ENCODE measurements at regions not wholly inside any gene's neighbourhood (a gene's known extent, or its start where the extent isn't known, plus 50 kb on each side); places are given as distances from the start of the nearest gene placed in this dataset.

- no peak for TF ChIP-seq POLR2A (IDR thresholded peaks at IDR 0.05)
- no peak for TF ChIP-seq CTCF (IDR thresholded peaks at IDR 0.05)
- Histone ChIP-seq H3K4me3 (no peak overlapping the region), H3K27me3 (no peaks in the 10 kb centered on the region), H3K36me3 (no peaks in the 10 kb centered on the region), H3K4me1 (no peaks in the 10 kb centered on the region), H3K27ac (no peak overlapping the region), H3K9me3 (no peaks in the 10 kb centered on the region)
- DNase-seq: no peak
- intact Hi-C loops (cut with DNase I; ENCODE audit: low total_unique reads): no loop called here
Measured at GRCh38 chr13:29943686-29944085, 93.3 kb upstream of the UBL3 start.

- intact Hi-C loops (cut with DNase I; ENCODE audit: low total_unique reads): no loop called here
- no peaks in the 10 kb centered on the region for H3K9me3 ChIP-seq
- no peak for DNase-seq
- H3K27ac ChIP-seq: no peak overlapping the region
- H3K36me3 ChIP-seq: no peaks in the 10 kb centered on the region
- no peaks in the 10 kb centered on the region for H3K4me1 ChIP-seq
- no peak overlapping the region for H3K4me3 ChIP-seq
- no peaks in the 10 kb centered on the region for H3K27me3 ChIP-seq
- TF ChIP-seq CTCF (IDR thresholded peaks at IDR 0.05) (no peak), POLR2A (IDR thresholded peaks at IDR 0.05) (no peak)
Measured at GRCh38 chr13:29943273-29943672, 92.9 kb upstream of the UBL3 start.

GRCh38 chr13:29940715-29941114 lies 90.3 kb upstream of the UBL3 start:
- no peak for DNase-seq
- H3K27me3 ChIP-seq: no peaks in the 10 kb centered on the region
- H3K36me3 ChIP-seq: no peaks in the 10 kb centered on the region
- H3K4me3 ChIP-seq: no peak overlapping the region
- no peaks in the 10 kb centered on the region for H3K9me3 ChIP-seq
- H3K27ac ChIP-seq: peak overlapping the region in 1 of 2 donors; percentile 31
- H3K4me1 ChIP-seq: no peaks in the 10 kb centered on the region
- intact Hi-C loops (cut with DNase I; ENCODE audit: low total_unique reads): no loop called here
- TF ChIP-seq CTCF (IDR thresholded peaks at IDR 0.05): no peak
- no peak for TF ChIP-seq POLR2A (IDR thresholded peaks at IDR 0.05)

GRCh38 chr13:29939158-29939557 lies 88.7 kb upstream of the UBL3 start:
- no peak overlapping the region for H3K27ac ChIP-seq
- no peak for DNase-seq
- intact Hi-C loops (cut with DNase I; ENCODE audit: low total_unique reads): no loop called here
- H3K4me1 ChIP-seq: no peaks in the 10 kb centered on the region
- no peak overlapping the region for H3K4me3 ChIP-seq
- H3K36me3 ChIP-seq: no peaks in the 10 kb centered on the region
- H3K27me3 ChIP-seq: no peaks in the 10 kb centered on the region
- no peaks in the 10 kb centered on the region for H3K9me3 ChIP-seq
- TF ChIP-seq POLR2A (IDR thresholded peaks at IDR 0.05) (no peak), CTCF (IDR thresholded peaks at IDR 0.05) (no peak)

- DNase-seq: no peak
- H3K36me3 ChIP-seq: no peaks in the 10 kb centered on the region
- no peaks in the 10 kb centered on the region for H3K4me1 ChIP-seq
- no peak overlapping the region for H3K27ac ChIP-seq
- intact Hi-C loops (cut with DNase I; ENCODE audit: low total_unique reads): no loop called here
- no peaks in the 10 kb centered on the region for H3K27me3 ChIP-seq
- TF ChIP-seq POLR2A (IDR thresholded peaks at IDR 0.05) (no peak), CTCF (IDR thresholded peaks at IDR 0.05) (no peak)
- H3K9me3 ChIP-seq: no peaks in the 10 kb centered on the region
- H3K4me3 ChIP-seq: no peak overlapping the region
Measured at GRCh38 chr13:29937841-29938240, 87.4 kb upstream of the UBL3 start.

Measured in uterus (tissue), 3 donors.